ENCODE measurements at regions not wholly inside any gene's neighbourhood (a gene's known extent, or its start where the extent isn't known, plus 50 kb on each side); places are given as distances from the start of the nearest gene placed in this dataset.

- TF ChIP-seq CTCF (IDR thresholded peaks at IDR 0.05; ENCODE audit: insufficient read depth, low read length, missing control alignments), result no peak
- POLR2A ChIA-PET, result no interaction called here
- CTCF ChIA-PET, result interaction anchor here (0.7 to 1.4 kb wide), 2 partner anchors 18 to 198 kb away, joined by 3 read pairs; no protein-coding TSS in a partner anchor
- no peak overlapping the region for H3K4me3 ChIP-seq (ENCODE audit: low read depth, low read length)
- DNase-seq (ENCODE audit: low read depth, low spot score), result no peak
Measured at GRCh38 chr2:238710787-238711186, 137.1 kb upstream of the TWIST2 start.

- TF ChIP-seq CTCF (IDR thresholded peaks at IDR 0.05; ENCODE audit: insufficient read depth, low read length, missing control alignments), result no peak
- no peak for DNase-seq (ENCODE audit: low read depth, low spot score)
- CTCF ChIA-PET, result no interaction called here
- POLR2A ChIA-PET, result no interaction called here
- no peak overlapping the region for H3K4me3 ChIP-seq (ENCODE audit: low read depth, low read length)
Measured at GRCh38 chr2:238711346-238711745, 136.5 kb upstream of the TWIST2 start.

DNA sequence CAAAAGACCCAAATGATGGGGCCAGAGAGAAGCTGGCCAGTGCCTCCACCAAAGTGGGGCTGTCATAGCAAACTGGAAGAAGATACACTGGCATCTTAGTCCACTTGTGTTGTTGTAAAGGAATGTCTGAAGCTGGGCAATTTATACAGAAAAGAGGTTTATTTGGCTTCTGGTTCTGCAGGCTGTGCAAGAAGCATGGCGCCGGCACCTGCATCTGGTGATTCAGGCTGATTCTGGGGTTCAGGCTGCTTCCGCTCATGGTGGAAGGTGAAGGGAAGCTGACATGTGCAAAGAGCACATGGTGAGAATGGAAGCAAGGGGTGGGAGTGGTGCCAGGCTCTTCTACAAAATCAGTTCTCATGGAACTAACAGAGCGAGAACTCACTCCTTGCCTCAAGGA, 135.9 kb upstream of the TWIST2 start:
- no peak for DNase-seq (ENCODE audit: low read depth, low spot score)
- ChIA-PET POLR2A (no interaction called here), CTCF (no interaction called here)
- H3K4me3 ChIP-seq (ENCODE audit: low read depth, low read length), result no peak overlapping the region
- TF ChIP-seq CTCF (IDR thresholded peaks at IDR 0.05; ENCODE audit: insufficient read depth, low read length, missing control alignments), result no peak

GRCh38 chr2:238713198-238713826, 134.6 kb upstream of the TWIST2 start:
- TF ChIP-seq CTCF (IDR thresholded peaks at IDR 0.05; ENCODE audit: insufficient read depth, low read length, missing control alignments), result no peak
- no peak overlapping the region for H3K4me3 ChIP-seq (ENCODE audit: low read depth, low read length)
- no peak for DNase-seq (ENCODE audit: low read depth, low spot score)
- ChIA-PET POLR2A (no interaction called here), CTCF (no interaction called here)

DNA sequence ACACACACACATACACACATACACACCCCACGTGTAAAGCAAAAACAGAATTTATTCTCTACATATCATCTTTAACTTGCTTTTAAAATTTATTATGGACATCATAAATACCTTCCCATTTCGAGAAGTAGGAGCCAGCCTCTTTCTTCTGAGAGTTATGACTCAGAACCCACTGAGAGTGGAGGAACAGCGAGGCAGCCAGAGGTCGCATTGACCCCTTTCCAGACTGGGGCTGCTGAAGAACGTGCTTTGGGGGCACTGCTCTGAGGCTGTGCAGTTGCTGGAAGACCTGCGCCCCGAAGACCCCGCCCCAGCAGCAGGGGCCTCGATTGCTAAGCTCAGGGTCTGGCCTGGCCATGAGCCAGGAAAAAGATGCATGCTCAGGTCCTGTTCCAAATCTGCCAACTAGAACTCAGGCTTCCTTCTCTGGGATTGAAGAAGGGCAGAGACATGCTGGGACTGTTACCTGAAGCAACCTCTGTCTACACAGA, 133.8 kb upstream of the TWIST2 start:
- no peak for DNase-seq (ENCODE audit: low read depth, low spot score)
- no peak for TF ChIP-seq CTCF (IDR thresholded peaks at IDR 0.05; ENCODE audit: insufficient read depth, low read length, missing control alignments)
- H3K4me3 ChIP-seq (ENCODE audit: low read depth, low read length), result no peak overlapping the region
- ChIA-PET POLR2A (no interaction called here), CTCF (interaction anchor here (0.6 to 1.7 kb wide), 2 partner anchors 8 to 16 kb away, joined by 3 to 4 read pairs; no protein-coding TSS in a partner anchor)

- POLR2A ChIA-PET, result no interaction called here
- no peak for DNase-seq (ENCODE audit: low read depth, low spot score)
- H3K4me3 ChIP-seq (ENCODE audit: low read depth, low read length), result no peak overlapping the region
- CTCF ChIA-PET, result interaction anchor here (1.3 kb wide), 1 partner anchor 68 kb away, joined by 3 read pairs; no protein-coding TSS in a partner anchor
- no peak for TF ChIP-seq CTCF (IDR thresholded peaks at IDR 0.05; ENCODE audit: insufficient read depth, low read length, missing control alignments)
Measured at GRCh38 chr2:238716171-238716570, 131.7 kb upstream of the TWIST2 start.
